GM23338 (cell line): ENCODE measurements at regions not wholly inside any gene's neighbourhood (a gene's known extent, or its start where the extent isn't known, plus 50 kb on each side); places are given as distances from the start of the nearest gene placed in this dataset.

Experiments used
- ATAC-seq: fragments of 200-7000 bp; cut with Tn5 transposase; 3 replicates; pipeline ENCODE4 v1.9.1; 2020
- DNase-seq: peaks from one replicate; pipeline ENCODE4 v3.0.0-alpha.2; 2015; ENCODE audit warnings: low spot score
- H2AFZ ChIP-seq: fragments of 200-600 bp; sonication (generic); 2 replicates; pipeline ENCODE4 v1.8.0; 2016; ENCODE audit warnings: antibody characterized with exemption, mild to moderate bottlenecking, moderate library complexity
- H3F3A ChIP-seq: fragments of 200-600 bp; sonication (generic); replicated peaks from 2 replicates; pipeline ENCODE4 v1.8.0; 2017; ENCODE audit warnings: antibody characterized with exemption, mixed run types, low read depth
- H3K27ac ChIP-seq: fragments of 200-600 bp; sonication (generic); 2 replicates; pipeline ENCODE4 v1.6.1; 2016; ENCODE audit warnings: low read depth
- H3K27me3 ChIP-seq: fragments of 200-600 bp; sonication (generic); 2 replicates; pipeline ENCODE4 v1.8.0; 2016; ENCODE audit warnings: mild to moderate bottlenecking, mixed run types, moderate library complexity; ENCODE audit not compliant: insufficient read depth
- H3K36me3 ChIP-seq: fragments of 200-600 bp; sonication (generic); 2 replicates; pipeline ENCODE4 v1.8.0; 2016; ENCODE audit warnings: mild to moderate bottlenecking; ENCODE audit not compliant: insufficient read depth
- H3K4me1 ChIP-seq: fragments of 200-600 bp; sonication (generic); 2 replicates; pipeline ENCODE4 v1.8.0; 2016; ENCODE audit warnings: mild to moderate bottlenecking, moderate library complexity; ENCODE audit not compliant: insufficient read depth
- H3K4me2 ChIP-seq: fragments of 200-600 bp; sonication (generic); 2 replicates; pipeline ENCODE4 v1.7.1; 2017; ENCODE audit warnings: mixed run types
- H3K4me3 ChIP-seq: fragments of 200-600 bp; sonication (generic); 2 replicates; pipeline ENCODE4 v1.6.1; 2016; ENCODE audit warnings: mixed run types
- H3K79me2 ChIP-seq: fragments of 200-600 bp; sonication (generic); replicated peaks from 2 replicates; pipeline ENCODE4 v1.8.0; 2017; ENCODE audit warnings: mild to moderate bottlenecking; ENCODE audit not compliant: insufficient read depth
- H3K9me2 ChIP-seq: fragments of 200-600 bp; sonication (generic); 2 replicates; pipeline ENCODE4 v1.8.0; 2017; ENCODE audit not compliant: insufficient read depth
- H4K20me1 ChIP-seq: fragments of 200-600 bp; sonication (generic); replicated peaks from 2 replicates; pipeline ENCODE4 v1.8.0; 2017; ENCODE audit warnings: mild to moderate bottlenecking; ENCODE audit not compliant: insufficient read depth
- H3K27ac Mint-ChIP-seq: 2 replicates; pipeline ENCODE4 v1.8.0; 2020; ENCODE audit warnings: inconsistent platforms, mild to moderate bottlenecking, moderate library complexity, mixed read lengths
- H3K27me3 Mint-ChIP-seq: 3 replicates; pipeline ENCODE4 v1.8.0; 2022; ENCODE audit warnings: low read depth, mild to moderate bottlenecking, moderate library complexity, mixed read lengths, inconsistent platforms; ENCODE audit not compliant: insufficient read depth, poor library complexity
- H3K36me3 Mint-ChIP-seq: 3 replicates; pipeline ENCODE4 v1.8.0; 2021; ENCODE audit warnings: low read depth, mild to moderate bottlenecking, inconsistent platforms, moderate library complexity, mixed read lengths
- H3K4me1 Mint-ChIP-seq: 3 replicates; pipeline ENCODE4 v1.8.0; 2020; ENCODE audit warnings: mild to moderate bottlenecking, inconsistent platforms, mixed read lengths
- H3K4me3 Mint-ChIP-seq: 3 replicates; pipeline ENCODE4 v1.8.0; 2021; ENCODE audit warnings: moderate library complexity, mild to moderate bottlenecking, inconsistent platforms, mixed read lengths
- H3K9me3 Mint-ChIP-seq: 3 replicates; pipeline ENCODE4 v1.8.0; 2020; ENCODE audit warnings: moderate library complexity, mild to moderate bottlenecking, inconsistent platforms, mixed read lengths
- CREB1 ChIP-seq: fragments of 250-450 bp; sonication (Bioruptor Pico); IDR thresholded peaks from 2 replicates; pipeline ENCODE4 v1.5.0; 2020; ENCODE audit warnings: low read depth, mild to moderate bottlenecking, moderate library complexity
- ETS1 ChIP-seq: IDR thresholded peaks from 2 replicates; pipeline ENCODE4 v1.6.1; 2016; ENCODE audit warnings: antibody characterized with exemption
- EZH2 ChIP-seq: fragments of 200-600 bp; sonication (generic); IDR thresholded peaks from one replicate; pipeline ENCODE4 v1.8.0; 2017; ENCODE audit warnings: antibody characterized with exemption, mild to moderate bottlenecking, low read depth; ENCODE audit not compliant: unreplicated experiment
- EZH2phosphoT487 ChIP-seq: fragments of 200-600 bp; sonication (generic); IDR thresholded peaks from one replicate; pipeline ENCODE4 v1.8.1; 2018; ENCODE audit warnings: antibody characterized with exemption; ENCODE audit not compliant: unreplicated experiment
- JUNB ChIP-seq: IDR thresholded peaks from one replicate; pipeline ENCODE4 v1.6.1; 2016; ENCODE audit warnings: antibody characterized with exemption; ENCODE audit not compliant: unreplicated experiment
- NANOG ChIP-seq: IDR thresholded peaks from 2 replicates; pipeline ENCODE4 v1.6.1; 2016; ENCODE audit warnings: antibody characterized with exemption, borderline replicate concordance
- POLR2AphosphoS5 ChIP-seq: IDR thresholded peaks from 2 replicates; pipeline ENCODE4 v1.6.1; 2016; ENCODE audit warnings: antibody characterized with exemption, low read depth
- REST ChIP-seq: IDR thresholded peaks from one replicate; pipeline ENCODE4 v1.6.1; 2018; ENCODE audit warnings: antibody characterized with exemption; ENCODE audit not compliant: unreplicated experiment
- STAT1 ChIP-seq: IDR thresholded peaks from one replicate; pipeline ENCODE4 v1.6.1; 2016; ENCODE audit warnings: antibody characterized with exemption; ENCODE audit not compliant: unreplicated experiment
- ZNF114 ChIP-seq: fragments of 250-450 bp; sonication (Bioruptor Pico); IDR thresholded peaks from 2 replicates; pipeline ENCODE4 v1.5.0; 2020; ENCODE audit warnings: mild to moderate bottlenecking, moderate library complexity
- ZNF331 ChIP-seq: fragments of 250-450 bp; sonication (Bioruptor Pico); IDR thresholded peaks from 2 replicates; pipeline ENCODE4 v1.5.0; 2020; ENCODE audit warnings: low read depth, mild to moderate bottlenecking, moderate library complexity
- TF ChIP-seq, protein P1 (sequence below): fragments of 250-450 bp; sonication (Bioruptor Pico); IDR thresholded peaks from 2 replicates; pipeline ENCODE4 v1.5.0; 2020; ENCODE audit warnings: mild to moderate bottlenecking, moderate library complexity

GRCh38 chr17:10894220-10894619, 56.3 kb upstream of the PIRT start (continued):
- TF ChIP-seq REST, result no peak
- TF ChIP-seq ETS1, result no peak
- no peak for TF ChIP-seq NANOG

DNA sequence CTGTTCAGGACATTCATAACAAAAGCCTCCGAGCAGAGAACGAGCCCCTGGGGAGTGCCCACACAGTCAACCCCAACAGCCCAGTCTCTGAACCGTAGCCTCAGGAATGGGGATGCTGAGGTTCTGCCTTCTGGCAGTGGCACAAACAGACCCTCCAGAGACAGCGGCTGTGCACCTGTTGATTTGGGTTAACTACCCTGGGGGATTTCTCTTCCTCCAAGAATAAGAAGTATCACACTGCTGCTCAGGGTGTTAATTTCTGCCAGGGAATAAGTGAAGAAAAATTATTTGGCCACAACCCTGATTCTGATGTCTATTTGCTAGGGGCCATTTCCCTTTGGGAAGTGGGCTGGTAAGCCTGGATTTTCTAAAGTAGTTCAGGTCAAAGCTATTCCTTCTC, 51.0 kb upstream of the PIRT start:
- Histone ChIP-seq H3K79me2 (no peaks in the 10 kb centered on the region), H3K36me3 (no peaks in the 10 kb centered on the region), H3K9me2 (no peaks in the 10 kb centered on the region), H3K27me3 (no peaks in the 10 kb centered on the region), H3K27ac (no peak overlapping the region), H2AFZ (no peak overlapping the region), H3K4me2 (no peak overlapping the region), H4K20me1 (no peaks in the 10 kb centered on the region), H3F3A (no peaks in the 10 kb centered on the region), H3K4me1 (no peaks in the 10 kb centered on the region), H3K4me3 (no peak overlapping the region)
- ATAC-seq (no peak), DNase-seq (no peak)
- Mint-ChIP-seq H3K27me3 (peaks cover 4% of the 10 kb centered on the region), H3K9me3 (peaks cover 83% of the 10 kb centered on the region; the same call in 2 of the 3 replicates), H3K4me3 (no peak overlapping the region), H3K36me3 (peaks cover 32% of the 10 kb centered on the region), H3K27ac (no peak overlapping the region), H3K4me1 (no peaks in the 10 kb centered on the region)
- TF ChIP-seq EZH2, result no peak
- no peak for TF ChIP-seq CREB1 (CRISPR knock-in tag)
- no peak for TF ChIP-seq EZH2phosphoT487
- no peak for TF ChIP-seq POLR2AphosphoS5
- no peak for TF ChIP-seq ETS1
- no peak for TF ChIP-seq ZNF331 (CRISPR knock-in tag)
- TF ChIP-seq, protein P1, sequence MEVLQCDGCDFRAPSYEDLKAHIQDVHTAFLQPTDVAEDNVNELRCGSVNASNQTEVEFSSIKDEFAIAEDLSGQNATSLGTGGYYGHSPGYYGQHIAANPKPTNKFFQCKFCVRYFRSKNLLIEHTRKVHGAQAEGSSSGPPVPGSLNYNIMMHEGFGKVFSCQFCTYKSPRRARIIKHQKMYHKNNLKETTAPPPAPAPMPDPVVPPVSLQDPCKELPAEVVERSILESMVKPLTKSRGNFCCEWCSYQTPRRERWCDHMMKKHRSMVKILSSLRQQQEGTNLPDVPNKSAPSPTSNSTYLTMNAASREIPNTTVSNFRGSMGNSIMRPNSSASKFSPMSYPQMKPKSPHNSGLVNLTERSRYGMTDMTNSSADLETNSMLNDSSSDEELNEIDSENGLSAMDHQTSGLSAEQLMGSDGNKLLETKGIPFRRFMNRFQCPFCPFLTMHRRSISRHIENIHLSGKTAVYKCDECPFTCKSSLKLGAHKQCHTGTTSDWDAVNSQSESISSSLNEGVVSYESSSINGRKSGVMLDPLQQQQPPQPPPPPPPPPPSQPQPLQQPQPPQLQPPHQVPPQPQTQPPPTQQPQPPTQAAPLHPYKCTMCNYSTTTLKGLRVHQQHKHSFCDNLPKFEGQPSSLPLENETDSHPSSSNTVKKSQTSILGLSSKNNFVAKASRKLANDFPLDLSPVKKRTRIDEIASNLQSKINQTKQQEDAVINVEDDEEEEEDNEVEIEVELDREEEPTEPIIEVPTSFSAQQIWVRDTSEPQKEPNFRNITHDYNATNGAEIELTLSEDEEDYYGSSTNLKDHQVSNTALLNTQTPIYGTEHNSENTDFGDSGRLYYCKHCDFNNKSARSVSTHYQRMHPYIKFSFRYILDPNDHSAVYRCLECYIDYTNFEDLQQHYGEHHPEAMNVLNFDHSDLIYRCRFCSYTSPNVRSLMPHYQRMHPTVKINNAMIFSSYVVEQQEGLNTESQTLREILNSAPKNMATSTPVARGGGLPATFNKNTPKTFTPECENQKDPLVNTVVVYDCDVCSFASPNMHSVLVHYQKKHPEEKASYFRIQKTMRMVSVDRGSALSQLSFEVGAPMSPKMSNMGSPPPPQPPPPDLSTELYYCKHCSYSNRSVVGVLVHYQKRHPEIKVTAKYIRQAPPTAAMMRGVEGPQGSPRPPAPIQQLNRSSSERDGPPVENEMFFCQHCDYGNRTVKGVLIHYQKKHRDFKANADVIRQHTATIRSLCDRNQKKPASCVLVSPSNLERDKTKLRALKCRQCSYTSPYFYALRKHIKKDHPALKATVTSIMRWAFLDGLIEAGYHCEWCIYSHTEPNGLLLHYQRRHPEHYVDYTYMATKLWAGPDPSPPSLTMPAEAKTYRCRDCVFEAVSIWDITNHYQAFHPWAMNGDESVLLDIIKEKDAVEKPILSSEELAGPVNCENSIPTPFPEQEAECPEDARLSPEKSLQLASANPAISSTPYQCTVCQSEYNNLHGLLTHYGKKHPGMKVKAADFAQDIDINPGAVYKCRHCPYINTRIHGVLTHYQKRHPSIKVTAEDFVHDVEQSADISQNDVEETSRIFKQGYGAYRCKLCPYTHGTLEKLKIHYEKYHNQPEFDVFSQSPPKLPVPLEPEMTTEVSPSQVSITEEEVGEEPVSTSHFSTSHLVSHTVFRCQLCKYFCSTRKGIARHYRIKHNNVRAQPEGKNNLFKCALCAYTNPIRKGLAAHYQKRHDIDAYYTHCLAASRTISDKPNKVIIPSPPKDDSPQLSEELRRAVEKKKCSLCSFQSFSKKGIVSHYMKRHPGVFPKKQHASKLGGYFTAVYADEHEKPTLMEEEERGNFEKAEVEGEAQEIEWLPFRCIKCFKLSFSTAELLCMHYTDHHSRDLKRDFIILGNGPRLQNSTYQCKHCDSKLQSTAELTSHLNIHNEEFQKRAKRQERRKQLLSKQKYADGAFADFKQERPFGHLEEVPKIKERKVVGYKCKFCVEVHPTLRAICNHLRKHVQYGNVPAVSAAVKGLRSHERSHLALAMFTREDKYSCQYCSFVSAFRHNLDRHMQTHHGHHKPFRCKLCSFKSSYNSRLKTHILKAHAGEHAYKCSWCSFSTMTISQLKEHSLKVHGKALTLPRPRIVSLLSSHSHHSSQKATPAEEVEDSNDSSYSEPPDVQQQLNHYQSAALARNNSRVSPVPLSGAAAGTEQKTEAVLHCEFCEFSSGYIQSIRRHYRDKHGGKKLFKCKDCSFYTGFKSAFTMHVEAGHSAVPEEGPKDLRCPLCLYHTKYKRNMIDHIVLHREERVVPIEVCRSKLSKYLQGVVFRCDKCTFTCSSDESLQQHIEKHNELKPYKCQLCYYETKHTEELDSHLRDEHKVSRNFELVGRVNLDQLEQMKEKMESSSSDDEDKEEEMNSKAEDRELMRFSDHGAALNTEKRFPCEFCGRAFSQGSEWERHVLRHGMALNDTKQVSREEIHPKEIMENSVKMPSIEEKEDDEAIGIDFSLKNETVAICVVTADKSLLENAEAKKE (CRISPR knock-in tag), result no peak
- no peak for TF ChIP-seq ZNF114 (CRISPR knock-in tag)
- TF ChIP-seq STAT1, result no peak
- no peak for TF ChIP-seq NANOG
- no peak for TF ChIP-seq JUNB
